Kidney (tissue), 13 donors: ENCODE measurements at regions not wholly inside any gene's neighbourhood (a gene's known extent, or its start where the extent isn't known, plus 50 kb on each side); places are given as distances from the start of the nearest gene placed in this dataset.
A peak's percentile ranks its signal among the peaks of the same experiment; 100 is the strongest.

ENCODE experiments used
- DNase-seq, 5 donors: peaks; one replicate each; pipeline ENCODE4 v3.0.0-alpha.2; 2013 to 2020
- FAIRE-seq: peaks from 2 replicates; lab custom pipeline; 2012; peaks lifted over from hg19 to GRCh38; lab: Jason Lieb, UNC
- H3K27ac ChIP-seq, 2 donors: one replicate each; pipeline ENCODE4 v1.7.0; 2013; ENCODE audit warnings: low read depth in 2 of 2, low read length in 2 of 2, inconsistent platforms in 1 of 2
- H3K27me3 ChIP-seq: one replicate; pipeline ENCODE4 v1.7.1; 2013; ENCODE audit warnings: low read length, inconsistent platforms; ENCODE audit not compliant: control insufficient read depth, insufficient read depth
- H3K36me3 ChIP-seq, 3 donors: one replicate each; pipeline versions ENCODE4 v1.7.0 to v1.7.1; 2013; ENCODE audit warnings: low read length in 3 of 3, control low read depth in 1 of 3, inconsistent platforms in 1 of 3; ENCODE audit not compliant: insufficient read depth in 3 of 3, control insufficient read depth in 2 of 3
- H3K4me1 ChIP-seq, 3 donors: one replicate each; pipeline versions ENCODE4 v1.7.0 to v1.7.1; 2013; ENCODE audit warnings: low read length in 3 of 3, inconsistent platforms in 1 of 3, low read depth in 1 of 3; ENCODE audit not compliant: control insufficient read depth in 2 of 3, insufficient read depth in 2 of 3
- H3K4me3 ChIP-seq, 3 donors: one replicate each; pipeline versions ENCODE4 v1.7.0 to v1.8.1; 2013; ENCODE audit warnings: low read length in 3 of 3, control low read depth in 1 of 3, inconsistent platforms in 1 of 3
- H3K9ac ChIP-seq, 3 donors: one replicate each; pipeline versions ENCODE4 v1.7.0 to v1.7.1; 2013; ENCODE audit warnings: low read length in 3 of 3, control low read depth in 1 of 3, inconsistent platforms in 1 of 3
- H3K9me3 ChIP-seq, 3 donors: one replicate each; pipeline versions ENCODE4 v1.7.0 to v1.7.1; 2013; ENCODE audit warnings: low read length in 3 of 3, control low read depth in 1 of 3, inconsistent platforms in 1 of 3; ENCODE audit not compliant: control insufficient read depth in 2 of 3, insufficient read depth in 1 of 3
- CTCF ChIP-seq: IDR thresholded peaks from 3 replicates; pipeline ENCODE4 v1.5.1; 2012; ENCODE audit warnings: mild to moderate bottlenecking, moderate library complexity, borderline replicate concordance; ENCODE audit not compliant: insufficient read depth; ENCODE audit errors: extremely low read depth
- intact Hi-C: fragments of 100-400 bp; cut with DNase I; formaldehyde crosslinking; loops from one replicate; pipeline ENCODE4 v1.11.1; 2022
- donor health status: control.
- donor health status: control.
- donor health status: control.
- donor health status: control.
- donor health status: control.
- donor health status: DM: yes; HTN: yes; CAD: no.
- donor health status: Normal renal cell carcinoma (clear cell type).

GRCh38 chr2:236787885-236788284 lies 218.3 kb downstream of the ACKR3 start:
- H3K27me3 ChIP-seq = no peaks in the 10 kb centered on the region
- DNase-seq = peak in 1 of 5 donors; percentile 12
- TF ChIP-seq CTCF = no peak

GRCh38 chr2:236790963-236791362 lies 221.3 kb downstream of the ACKR3 start:
- Histone ChIP-seq H3K27me3 (no peaks in the 10 kb centered on the region), H3K9ac (no peak overlapping the region), H3K9me3 (no peaks in the 10 kb centered on the region), H3K27ac (no peak overlapping the region), H3K4me3 (no peak overlapping the region), H3K4me1 (no peaks in the 10 kb centered on the region), H3K36me3 (no peaks in the 10 kb centered on the region)
- FAIRE-seq (no peak), DNase-seq (no peak)
- no peak for TF ChIP-seq CTCF
- intact Hi-C loops = no loop called here

More at GRCh38 chr2:236787885-236788284, 218.3 kb downstream of the ACKR3 start:
- intact Hi-C loops = no loop called here
- H3K27ac ChIP-seq = no peak overlapping the region
- H3K9me3 ChIP-seq = no peaks in the 10 kb centered on the region
- H3K4me1 ChIP-seq = no peaks in the 10 kb centered on the region
- FAIRE-seq = no peak
- no peaks in the 10 kb centered on the region for H3K36me3 ChIP-seq
- H3K4me3 ChIP-seq = no peak overlapping the region
- H3K9ac ChIP-seq = no peak overlapping the region

- intact Hi-C loops = no loop called here
Observed at GRCh38 chr2:236793023-236794011, 223.7 kb downstream of the ACKR3 start.

More at GRCh38 chr2:236793023-236794011, 223.7 kb downstream of the ACKR3 start:
- DNase-seq (peak in 3 of 5 donors; percentile 57 to 85 (median 59)), FAIRE-seq (no peak)
- no peak for TF ChIP-seq CTCF
- H3K27ac ChIP-seq = no peak overlapping the region
- H3K27me3 ChIP-seq = no peaks in the 10 kb centered on the region
- H3K9me3 ChIP-seq = no peaks in the 10 kb centered on the region
- H3K4me3 ChIP-seq = no peak overlapping the region
- no peaks in the 10 kb centered on the region for H3K4me1 ChIP-seq
- H3K9ac ChIP-seq = no peak overlapping the region
- no peaks in the 10 kb centered on the region for H3K36me3 ChIP-seq
